SK-N-SH treated with all-trans-retinoic acid at 6 μM for 48 hours (cell line): ENCODE measurements at regions not wholly inside any gene's neighbourhood (a gene's known extent, or its start where the extent isn't known, plus 50 kb on each side); places are given as distances from the start of the nearest gene placed in this dataset.

Experiments used
- ATAC-seq: fragments of 200-7000 bp; cut with Tn5 transposase; 3 replicates; pipeline ENCODE4 v1.9.1; 2020; ENCODE audit warnings: mild to moderate bottlenecking, moderate library complexity
- ARNTL ChIP-seq: fragments of 450-650 bp; formaldehyde crosslinking; IDR thresholded peaks from 2 replicates; pipeline ENCODE4 v1.5.0; 2020; ENCODE audit warnings: low read depth, mild to moderate bottlenecking, moderate library complexity, borderline replicate concordance
- BACH2 ChIP-seq: fragments of 250-450 bp; sonication (Bioruptor Pico); IDR thresholded peaks from 2 replicates; pipeline ENCODE4 v1.9.0; 2021; ENCODE audit warnings: mild to moderate bottlenecking, borderline replicate concordance
- CSDC2 ChIP-seq: fragments of 250-450 bp; sonication (Bioruptor Pico); IDR thresholded peaks from 2 replicates; pipeline ENCODE4 v1.5.0; 2020; ENCODE audit warnings: mild to moderate bottlenecking, moderate library complexity
- ESRRG ChIP-seq: fragments of 250-450 bp; sonication (Bioruptor Pico); IDR thresholded peaks from 2 replicates; pipeline ENCODE4 v1.6.1; 2021; ENCODE audit warnings: mild to moderate bottlenecking
- GLIS3 ChIP-seq: fragments of 250-450 bp; sonication (Bioruptor Pico); IDR thresholded peaks from 2 replicates; pipeline ENCODE4 v1.5.0; 2020; ENCODE audit warnings: mild to moderate bottlenecking, moderate library complexity
- ISL1 ChIP-seq: fragments of 250-450 bp; sonication (Bioruptor Pico); IDR thresholded peaks from 2 replicates; pipeline ENCODE4 v2.1.2; 2022; ENCODE audit warnings: mild to moderate bottlenecking, moderate library complexity
- OSR1 ChIP-seq: fragments of 250-450 bp; sonication (Bioruptor Pico); IDR thresholded peaks from 2 replicates; pipeline ENCODE4 v1.8.0; 2022; ENCODE audit warnings: moderate library complexity, mild to moderate bottlenecking, inconsistent platforms
- PPARA ChIP-seq: fragments of 250-450 bp; sonication (Bioruptor Pico); IDR thresholded peaks from 2 replicates; pipeline ENCODE4 v1.5.0; 2020; ENCODE audit warnings: mild to moderate bottlenecking, borderline replicate concordance
- RARB ChIP-seq: fragments of 250-450 bp; sonication (Bioruptor Pico); IDR thresholded peaks from 2 replicates; pipeline ENCODE4 v1.8.0; 2021; ENCODE audit warnings: mild to moderate bottlenecking, moderate library complexity
- SNAI2 ChIP-seq: fragments of 250-450 bp; sonication (Bioruptor Pico); IDR thresholded peaks from 2 replicates; pipeline ENCODE4 v1.5.0; 2020; ENCODE audit warnings: mild to moderate bottlenecking, moderate library complexity
- TCF4 ChIP-seq: fragments of 250-450 bp; sonication (Bioruptor Pico); IDR thresholded peaks from 2 replicates; pipeline ENCODE4 v1.8.0; 2021; ENCODE audit warnings: mild to moderate bottlenecking, moderate library complexity, borderline replicate concordance
- TOX ChIP-seq: fragments of 250-450 bp; sonication (Bioruptor Pico); IDR thresholded peaks from 2 replicates; pipeline ENCODE4 v1.8.0; 2021; ENCODE audit warnings: mild to moderate bottlenecking, moderate library complexity, borderline replicate concordance
- ZC3H10 ChIP-seq: fragments of 250-450 bp; sonication (Bioruptor Pico); IDR thresholded peaks from 2 replicates; pipeline ENCODE4 v1.5.1; 2021; ENCODE audit warnings: mild to moderate bottlenecking, moderate library complexity
- ZFP3 ChIP-seq: fragments of 250-450 bp; sonication (Bioruptor Pico); IDR thresholded peaks from 2 replicates; pipeline ENCODE4 v1.5.0; 2020; ENCODE audit warnings: mild to moderate bottlenecking, moderate library complexity
- ZFP30 ChIP-seq: fragments of 450-650 bp; formaldehyde crosslinking; IDR thresholded peaks from 2 replicates; pipeline ENCODE4 v1.5.0; 2022; ENCODE audit warnings: mild to moderate bottlenecking, moderate library complexity
- ZNF565 ChIP-seq: fragments of 450-650 bp; formaldehyde crosslinking; conservative IDR thresholded peaks from 2 replicates; pipeline ENCODE4 v1.5.0; 2020; ENCODE audit warnings: low read depth, mild to moderate bottlenecking, moderate library complexity
- ZNF70 ChIP-seq: fragments of 450-650 bp; formaldehyde crosslinking; IDR thresholded peaks from 2 replicates; pipeline ENCODE4 v1.5.0; 2020; ENCODE audit warnings: mild to moderate bottlenecking, moderate library complexity
- ZNF8 ChIP-seq: fragments of 450-650 bp; formaldehyde crosslinking; IDR thresholded peaks from 2 replicates; pipeline ENCODE4 v1.5.0; 2020; ENCODE audit warnings: mild to moderate bottlenecking, moderate library complexity
- TF ChIP-seq, protein P1 (sequence below): fragments of 250-450 bp; sonication (Bioruptor Pico); IDR thresholded peaks from 2 replicates; pipeline ENCODE4 v1.8.0; 2020; ENCODE audit warnings: mild to moderate bottlenecking, moderate library complexity, borderline replicate concordance
- TF ChIP-seq, protein P2 (sequence below): fragments of 250-450 bp; sonication (Bioruptor Pico); IDR thresholded peaks from 2 replicates; pipeline ENCODE4 v1.5.1; 2021; ENCODE audit warnings: mild to moderate bottlenecking, moderate library complexity
- TF ChIP-seq, protein P3 (sequence below): fragments of 250-450 bp; sonication (Bioruptor Pico); IDR thresholded peaks from 2 replicates; pipeline ENCODE4 v1.5.1; 2020; ENCODE audit warnings: low read depth, mild to moderate bottlenecking, moderate library complexity
- TF ChIP-seq, protein P4 (sequence below): fragments of 250-450 bp; sonication (Bioruptor Pico); IDR thresholded peaks from 2 replicates; pipeline ENCODE4 v1.8.0; 2021; ENCODE audit warnings: low read depth, mild to moderate bottlenecking, moderate library complexity, borderline replicate concordance

DNA sequence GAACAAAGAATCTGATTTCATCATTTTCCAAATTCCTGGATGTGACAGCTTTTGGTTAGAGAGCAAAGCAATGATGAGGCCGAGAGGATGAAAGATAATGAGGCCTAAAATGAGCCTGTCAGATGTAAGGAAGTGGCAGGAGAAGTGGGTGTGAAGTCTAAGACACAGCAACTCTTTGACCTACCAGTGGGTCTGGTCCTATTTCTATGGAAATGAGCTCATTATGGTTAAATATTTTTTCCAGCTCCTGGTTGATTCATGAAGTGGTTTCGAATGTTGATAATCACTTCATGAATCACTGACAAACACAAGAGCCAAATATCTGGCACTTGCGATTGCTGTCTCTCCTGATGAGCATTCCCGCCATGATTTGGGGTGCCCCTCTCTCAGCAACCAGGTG, 273.3 kb upstream of the CDH5 start:
- TF ChIP-seq PPARA (CRISPR knock-in tag) = no peak
- ATAC-seq = no peak

DNA sequence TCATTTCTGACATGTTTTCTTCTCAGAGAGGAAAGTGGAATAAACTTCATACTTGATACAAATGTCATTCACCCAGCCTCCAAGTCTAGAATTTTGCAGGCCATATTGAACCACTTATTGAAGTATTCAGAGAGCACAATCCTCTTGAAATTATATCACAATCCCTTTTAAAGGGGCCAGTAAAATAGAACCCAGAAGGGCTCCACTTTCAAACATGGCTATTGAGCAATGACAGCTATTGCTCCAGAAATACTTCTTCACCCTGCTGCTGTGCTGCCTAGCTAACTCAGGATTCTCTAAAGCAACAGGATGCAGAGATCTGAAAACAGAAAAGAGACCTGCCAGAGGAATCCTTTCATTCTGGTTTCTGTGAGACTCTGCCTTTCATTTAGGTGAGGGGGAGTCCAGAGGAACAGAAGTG, 275.0 kb upstream of the CDH5 start:
- TF ChIP-seq ESRRG (CRISPR knock-in tag) (no peak), ZNF70 (CRISPR knock-in tag) (no peak), ISL1 (no peak), BACH2 (CRISPR knock-in tag) (no peak), ARNTL (CRISPR knock-in tag) (no peak), ZNF8 (CRISPR knock-in tag) (no peak), PPARA (CRISPR knock-in tag) (no peak), OSR1 (CRISPR knock-in tag) (no peak), RARB (CRISPR knock-in tag) (no peak)
- TF ChIP-seq, protein P1, sequence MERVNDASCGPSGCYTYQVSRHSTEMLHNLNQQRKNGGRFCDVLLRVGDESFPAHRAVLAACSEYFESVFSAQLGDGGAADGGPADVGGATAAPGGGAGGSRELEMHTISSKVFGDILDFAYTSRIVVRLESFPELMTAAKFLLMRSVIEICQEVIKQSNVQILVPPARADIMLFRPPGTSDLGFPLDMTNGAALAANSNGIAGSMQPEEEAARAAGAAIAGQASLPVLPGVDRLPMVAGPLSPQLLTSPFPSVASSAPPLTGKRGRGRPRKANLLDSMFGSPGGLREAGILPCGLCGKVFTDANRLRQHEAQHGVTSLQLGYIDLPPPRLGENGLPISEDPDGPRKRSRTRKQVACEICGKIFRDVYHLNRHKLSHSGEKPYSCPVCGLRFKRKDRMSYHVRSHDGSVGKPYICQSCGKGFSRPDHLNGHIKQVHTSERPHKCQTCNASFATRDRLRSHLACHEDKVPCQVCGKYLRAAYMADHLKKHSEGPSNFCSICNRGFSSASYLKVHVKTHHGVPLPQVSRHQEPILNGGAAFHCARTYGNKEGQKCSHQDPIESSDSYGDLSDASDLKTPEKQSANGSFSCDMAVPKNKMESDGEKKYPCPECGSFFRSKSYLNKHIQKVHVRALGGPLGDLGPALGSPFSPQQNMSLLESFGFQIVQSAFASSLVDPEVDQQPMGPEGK = no peak
- TF ChIP-seq, all 23 proteins: peak for 0
- ATAC-seq = no peak

DNA sequence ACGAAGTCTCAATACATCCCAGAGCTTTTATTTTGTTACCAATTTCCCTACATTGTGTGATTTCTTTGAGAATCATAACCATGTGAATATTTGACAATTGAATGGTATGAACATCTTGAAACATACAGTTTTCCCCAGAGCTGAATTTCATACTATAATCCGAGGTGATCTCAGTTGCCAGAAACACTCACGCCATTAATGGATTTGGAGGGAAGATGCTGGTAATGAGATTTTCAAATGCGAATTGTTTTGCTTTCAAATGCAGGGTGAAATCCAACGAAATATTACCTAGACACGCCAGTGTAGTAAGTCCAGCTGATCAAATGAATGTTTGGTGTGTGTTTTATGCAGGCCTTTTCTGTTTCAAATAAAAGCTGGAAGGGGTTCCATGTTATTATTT, 277.8 kb upstream of the CDH5 start:
- TF ChIP-seq ZC3H10 (CRISPR knock-in tag) (no peak), ZFP3 (CRISPR knock-in tag) (no peak), GLIS3 (CRISPR knock-in tag) (no peak), ARNTL (CRISPR knock-in tag) (no peak), ESRRG (CRISPR knock-in tag) (no peak), ZFP30 (no peak), SNAI2 (CRISPR knock-in tag) (no peak), TCF4 (CRISPR knock-in tag) (no peak)
- TF ChIP-seq, protein P1 = no peak
- TF ChIP-seq, protein P2, sequence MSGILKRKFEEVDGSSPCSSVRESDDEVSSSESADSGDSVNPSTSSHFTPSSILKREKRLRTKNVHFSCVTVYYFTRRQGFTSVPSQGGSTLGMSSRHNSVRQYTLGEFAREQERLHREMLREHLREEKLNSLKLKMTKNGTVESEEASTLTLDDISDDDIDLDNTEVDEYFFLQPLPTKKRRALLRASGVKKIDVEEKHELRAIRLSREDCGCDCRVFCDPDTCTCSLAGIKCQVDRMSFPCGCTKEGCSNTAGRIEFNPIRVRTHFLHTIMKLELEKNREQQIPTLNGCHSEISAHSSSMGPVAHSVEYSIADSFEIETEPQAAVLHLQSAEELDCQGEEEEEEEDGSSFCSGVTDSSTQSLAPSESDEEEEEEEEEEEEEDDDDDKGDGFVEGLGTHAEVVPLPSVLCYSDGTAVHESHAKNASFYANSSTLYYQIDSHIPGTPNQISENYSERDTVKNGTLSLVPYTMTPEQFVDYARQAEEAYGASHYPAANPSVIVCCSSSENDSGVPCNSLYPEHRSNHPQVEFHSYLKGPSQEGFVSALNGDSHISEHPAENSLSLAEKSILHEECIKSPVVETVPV = no peak
- no peak for ATAC-seq

DNA sequence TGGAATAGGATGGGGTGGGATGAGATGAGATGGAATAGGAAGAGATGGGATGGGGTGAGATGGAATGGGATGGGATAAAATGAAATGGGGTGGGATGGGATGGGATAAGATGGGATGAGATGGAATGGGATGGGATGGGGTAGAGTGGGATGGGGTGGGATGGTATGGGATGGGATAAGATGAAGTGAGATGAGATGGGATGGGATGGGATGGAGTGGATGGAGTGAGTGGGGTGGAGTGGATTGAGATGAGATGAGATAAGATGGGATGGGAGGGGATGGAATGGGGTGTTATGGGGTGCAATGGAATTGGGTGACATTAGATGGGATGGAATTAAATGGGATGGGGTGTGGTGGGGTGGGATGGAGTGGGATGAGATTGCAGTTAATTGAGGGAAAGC, 279.2 kb upstream of the CDH5 start:
- no peak for TF ChIP-seq ZFP30
- TF ChIP-seq ISL1 = no peak
- no peak for TF ChIP-seq OSR1 (CRISPR knock-in tag)
- TF ChIP-seq, protein P2 = no peak
- TF ChIP-seq ZNF8 (CRISPR knock-in tag) = no peak
- no peak for TF ChIP-seq RARB (CRISPR knock-in tag)
- no peak for TF ChIP-seq ARNTL (CRISPR knock-in tag)
- TF ChIP-seq, protein P3, sequence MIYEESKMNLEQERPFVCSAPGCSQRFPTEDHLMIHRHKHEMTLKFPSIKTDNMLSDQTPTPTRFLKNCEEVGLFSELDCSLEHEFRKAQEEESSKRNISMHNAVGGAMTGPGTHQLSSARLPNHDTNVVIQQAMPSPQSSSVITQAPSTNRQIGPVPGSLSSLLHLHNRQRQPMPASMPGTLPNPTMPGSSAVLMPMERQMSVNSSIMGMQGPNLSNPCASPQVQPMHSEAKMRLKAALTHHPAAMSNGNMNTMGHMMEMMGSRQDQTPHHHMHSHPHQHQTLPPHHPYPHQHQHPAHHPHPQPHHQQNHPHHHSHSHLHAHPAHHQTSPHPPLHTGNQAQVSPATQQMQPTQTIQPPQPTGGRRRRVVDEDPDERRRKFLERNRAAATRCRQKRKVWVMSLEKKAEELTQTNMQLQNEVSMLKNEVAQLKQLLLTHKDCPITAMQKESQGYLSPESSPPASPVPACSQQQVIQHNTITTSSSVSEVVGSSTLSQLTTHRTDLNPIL (CRISPR knock-in tag) = no peak
- TF ChIP-seq ESRRG (CRISPR knock-in tag) = no peak
- no peak for TF ChIP-seq ZNF565 (CRISPR knock-in tag)
- TF ChIP-seq, protein P4, sequence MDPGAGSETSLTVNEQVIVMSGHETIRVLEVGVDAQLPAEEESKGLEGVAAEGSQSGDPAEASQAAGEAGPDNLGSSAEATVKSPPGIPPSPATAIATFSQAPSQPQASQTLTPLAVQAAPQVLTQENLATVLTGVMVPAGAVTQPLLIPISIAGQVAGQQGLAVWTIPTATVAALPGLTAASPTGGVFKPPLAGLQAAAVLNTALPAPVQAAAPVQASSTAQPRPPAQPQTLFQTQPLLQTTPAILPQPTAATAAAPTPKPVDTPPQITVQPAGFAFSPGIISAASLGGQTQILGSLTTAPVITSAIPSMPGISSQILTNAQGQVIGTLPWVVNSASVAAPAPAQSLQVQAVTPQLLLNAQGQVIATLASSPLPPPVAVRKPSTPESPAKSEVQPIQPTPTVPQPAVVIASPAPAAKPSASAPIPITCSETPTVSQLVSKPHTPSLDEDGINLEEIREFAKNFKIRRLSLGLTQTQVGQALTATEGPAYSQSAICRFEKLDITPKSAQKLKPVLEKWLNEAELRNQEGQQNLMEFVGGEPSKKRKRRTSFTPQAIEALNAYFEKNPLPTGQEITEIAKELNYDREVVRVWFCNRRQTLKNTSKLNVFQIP (CRISPR knock-in tag) = no peak
- TF ChIP-seq BACH2 (CRISPR knock-in tag) = no peak
- TF ChIP-seq, protein P1 = no peak
- no peak for TF ChIP-seq SNAI2 (CRISPR knock-in tag)
- TF ChIP-seq TCF4 (CRISPR knock-in tag) = no peak
- TF ChIP-seq TOX (CRISPR knock-in tag) = no peak
- TF ChIP-seq ZNF70 (CRISPR knock-in tag) = no peak
- no peak for TF ChIP-seq CSDC2 (CRISPR knock-in tag)
- TF ChIP-seq ZC3H10 (CRISPR knock-in tag) = no peak
- ATAC-seq = no peak
